ENCODE measurements at regions not wholly inside any gene's neighbourhood (a gene's known extent, or its start where the extent isn't known, plus 50 kb on each side); places are given as distances from the start of the nearest gene placed in this dataset.

- Histone ChIP-seq H3K4me3 (ENCODE audit: control extremely low read depth in 1 of 5, extremely low read depth in 1 of 5, insufficient read depth in 1 of 5, low read depth in 2 of 5, low read length in 4 of 5) (no peak overlapping the region), H3K4me2 (replicated peaks; ENCODE audit: low read depth, low read length, poor library complexity, severe bottlenecking) (no peak overlapping the region), H3K27ac (ENCODE audit: low read length in 2 of 2) (no peak overlapping the region), H3K9ac (ENCODE audit: low read length) (no peak overlapping the region), H4K20me1 (ENCODE audit: control insufficient read depth, insufficient read depth, low read length, poor library complexity, severe bottlenecking) (peaks cover 24% of the 10 kb centered on the region), H2AFZ (ENCODE audit: insufficient read depth, low read depth, low read length, poor library complexity, severe bottlenecking) (no peak overlapping the region), H3K9me3 (ENCODE audit: control extremely low read depth in 1 of 3, control insufficient read depth in 2 of 3, insufficient read depth in 1 of 3, low read length in 2 of 3) (no peaks in the 10 kb centered on the region), H3K36me3 (replicated peaks in 1 of 2; ENCODE audit: control extremely low read depth in 1 of 2, control insufficient read depth in 1 of 2, extremely low read depth in 1 of 2, insufficient read depth in 2 of 2, low read length in 1 of 2) (peaks cover 4 to 6% of the 10 kb centered on the region in 2 experiments), H3K79me2 (ENCODE audit: control insufficient read depth, insufficient read depth, low read length) (peaks cover 68% of the 10 kb centered on the region), H3K27me3 (replicated peaks in 1 of 4; ENCODE audit: control extremely low read depth in 1 of 4, control insufficient read depth in 3 of 4, insufficient read depth in 4 of 4, low read length in 3 of 4) (no peaks in the 10 kb centered on the region), H3K4me1 (ENCODE audit: control insufficient read depth in 2 of 2, insufficient read depth in 2 of 2, low read length in 2 of 2) (no peaks in the 10 kb centered on the region)
- Mint-ChIP-seq H3K4me3 (no peak overlapping the region), H3K9me3 (ENCODE audit: insufficient read depth) (no peaks in the 10 kb centered on the region), H3K27ac (no peak overlapping the region), H3K27me3 (no peaks in the 10 kb centered on the region), H3K4me1 (peaks cover 16% of the 10 kb centered on the region)
- DNase-seq (no peak), ATAC-seq (ENCODE audit: low read depth) (no peak)
- ChIA-PET CTCF (no interaction called here), POLR2A (no interaction called here)
- 100% methylated on average over 2 of the region's 3 CpGs for WGBS (ENCODE audit: insufficient coverage)
- intact Hi-C loops (cut with micrococcal nuclease), result no loop called here
- TF ChIP-seq EZH2 (IDR thresholded peaks at IDR 0.05; ENCODE audit: borderline replicate concordance, insufficient read depth, low read depth, low read length, poor library complexity, severe bottlenecking) (no peak), CTCF (IDR thresholded peaks at IDR 0.05) (no peak)
These were observed 69.3 kb downstream of the ILRUN start for GRCh38 chr6:34627296-34627695.

GRCh38 chr6:34618430-34619182 is 62.5 kb upstream of the SPDEF start:
- no peaks in the 10 kb centered on the region for H3K9me3 ChIP-seq (ENCODE audit: control extremely low read depth in 1 of 3, control insufficient read depth in 2 of 3, insufficient read depth in 1 of 3, low read length in 2 of 3)
- CTCF ChIA-PET, result interaction anchor here (2.2 kb wide), 1 partner anchor 10 kb away, joined by 10 read pairs; no protein-coding TSS in a partner anchor
- TF ChIP-seq EZH2 (IDR thresholded peaks at IDR 0.05; ENCODE audit: borderline replicate concordance, insufficient read depth, low read depth, low read length, poor library complexity, severe bottlenecking), result no peak
- H3K79me2 ChIP-seq (ENCODE audit: control insufficient read depth, insufficient read depth, low read length), result peaks cover 46% of the 10 kb centered on the region
- intact Hi-C loops (cut with micrococcal nuclease), result no loop called here
- H3K36me3 ChIP-seq (replicated peaks in 1 of 2; ENCODE audit: control extremely low read depth in 1 of 2, control insufficient read depth in 1 of 2, extremely low read depth in 1 of 2, insufficient read depth in 2 of 2, low read length in 1 of 2), result peaks cover 0 to 23% of the 10 kb centered on the region in 2 experiments
- H3K4me3 ChIP-seq (ENCODE audit: control extremely low read depth in 1 of 5, extremely low read depth in 1 of 5, insufficient read depth in 1 of 5, low read depth in 2 of 5, low read length in 4 of 5), result no peak overlapping the region
- H3K9ac ChIP-seq (ENCODE audit: low read length), result no peak overlapping the region
- no peaks in the 10 kb centered on the region for H3K27me3 ChIP-seq (replicated peaks in 1 of 4; ENCODE audit: control extremely low read depth in 1 of 4, control insufficient read depth in 3 of 4, insufficient read depth in 4 of 4, low read length in 3 of 4)
- POLR2A ChIA-PET, result no interaction called here
- no peak overlapping the region for H3K27ac ChIP-seq (ENCODE audit: low read length in 2 of 2)
- 96% methylated on average over 4 of the region's 5 CpGs for WGBS (ENCODE audit: insufficient coverage)
- no peaks in the 10 kb centered on the region for H3K4me1 ChIP-seq (ENCODE audit: control insufficient read depth in 2 of 2, insufficient read depth in 2 of 2, low read length in 2 of 2)
- Mint-ChIP-seq H3K27ac (peak overlapping the region; percentile 3), H3K9me3 (ENCODE audit: insufficient read depth) (no peaks in the 10 kb centered on the region), H3K27me3 (no peaks in the 10 kb centered on the region), H3K4me1 (peaks cover 28% of the 10 kb centered on the region), H3K4me3 (no peak overlapping the region)
- DNase-seq, result no peak
- no peak overlapping the region for H3K4me2 ChIP-seq (replicated peaks; ENCODE audit: low read depth, low read length, poor library complexity, severe bottlenecking)
- no peak overlapping the region for H2AFZ ChIP-seq (ENCODE audit: insufficient read depth, low read depth, low read length, poor library complexity, severe bottlenecking)
- ATAC-seq (ENCODE audit: low read depth), result no peak
- H4K20me1 ChIP-seq (ENCODE audit: control insufficient read depth, insufficient read depth, low read length, poor library complexity, severe bottlenecking), result peaks cover 35% of the 10 kb centered on the region

Data from B cell (primary cell).